GM12891 (cell line): ENCODE measurements at regions not wholly inside any gene's neighbourhood (a gene's known extent, or its start where the extent isn't known, plus 50 kb on each side); places are given as distances from the start of the nearest gene placed in this dataset.

Source experiments
- POLR2A ChIP-seq: IDR thresholded peaks from 2 replicates; pipeline ENCODE4 v1.6.1; 2011; ENCODE audit warnings: low read depth, low read length, control low read depth
- POLR2AphosphoS5 ChIP-seq: IDR thresholded peaks from 2 replicates; pipeline ENCODE4 v1.6.1; 2011; ENCODE audit warnings: low read depth, low read length, control low read depth
- TAF1 ChIP-seq: IDR thresholded peaks from 2 replicates; pipeline ENCODE4 v1.6.1; 2011; ENCODE audit warnings: low read depth, low read length, control low read depth

DNA sequence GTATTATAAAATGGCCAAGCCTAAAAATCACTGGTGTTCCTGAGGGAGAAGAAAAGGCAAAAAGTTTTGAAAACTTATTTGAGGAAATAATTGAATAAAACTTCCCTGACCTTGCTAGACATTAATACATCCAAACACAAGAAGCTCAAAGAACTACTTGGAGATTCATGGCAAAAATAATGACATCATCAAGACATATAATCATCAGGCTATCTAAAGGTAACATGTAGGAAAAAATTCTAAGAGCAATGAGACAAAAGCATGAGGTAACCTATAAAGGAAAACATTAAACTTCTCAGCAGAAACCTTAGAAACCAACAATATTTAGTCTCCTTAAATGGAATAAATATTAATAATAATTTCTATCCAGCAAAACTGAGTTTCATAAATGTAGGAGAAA is 887.6 kb downstream of the PCDH19 start:
- TF ChIP-seq TAF1 (no peak), POLR2A (no peak), POLR2AphosphoS5 (no peak)
